Fibroblast of skin of back (primary cell): ENCODE measurements at regions not wholly inside any gene's neighbourhood (a gene's known extent, or its start where the extent isn't known, plus 50 kb on each side); places are given as distances from the start of the nearest gene placed in this dataset.

Experiments used
- DNase-seq: peaks from one replicate; pipeline ENCODE4 v3.0.0-alpha.2; 2013

DNA sequence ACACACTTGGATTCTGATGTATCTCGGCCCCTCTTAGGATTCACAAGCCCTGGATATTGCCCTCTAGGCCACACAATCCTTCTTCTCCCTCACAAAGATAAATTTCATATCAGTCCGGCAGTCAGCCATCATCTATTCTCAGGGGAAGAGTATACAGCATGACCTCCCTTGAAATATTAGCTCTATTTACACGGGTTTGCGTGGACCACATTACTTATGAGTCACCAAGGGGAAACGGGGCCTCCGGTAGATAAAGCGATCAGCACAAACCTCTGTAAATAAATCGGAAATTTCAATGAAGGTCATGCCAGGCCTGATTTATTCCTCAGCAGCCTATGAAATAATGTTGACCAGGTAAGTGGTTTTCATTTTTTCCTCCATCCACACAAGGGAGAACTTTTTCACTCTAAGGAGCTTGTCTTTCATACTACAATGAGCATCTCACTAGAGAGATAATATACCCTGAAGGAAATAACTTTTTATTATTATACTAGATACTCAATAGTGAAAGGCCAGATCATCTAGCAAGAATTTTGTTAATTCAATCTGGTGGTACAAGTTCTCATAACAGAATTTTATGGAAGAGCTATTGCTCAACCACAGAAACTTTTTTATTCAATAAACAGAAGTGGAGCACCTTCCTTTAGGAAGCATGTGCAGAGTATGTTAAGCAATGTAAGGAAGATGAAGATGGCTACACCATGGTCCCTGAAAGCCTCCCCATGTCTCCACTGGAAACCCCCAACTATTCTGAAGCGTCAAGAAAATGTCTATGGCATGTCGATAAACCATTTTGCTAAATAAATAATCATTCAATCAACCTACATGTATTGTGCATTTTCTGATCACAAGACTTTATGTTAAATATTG is 125.2 kb upstream of the PIK3C3 start:
- DNase-seq: no peak

- DNase-seq: no peak
Measured at GRCh38 chr18:41828137-41828536, 126.9 kb upstream of the PIK3C3 start.

GRCh38 chr18:41820784-41821183 is 134.2 kb upstream of the PIK3C3 start:
- DNase-seq: no peak

GRCh38 chr18:41818381-41819355 is 136.4 kb upstream of the PIK3C3 start:
- DNase-seq: no peak

GRCh38 chr18:41814651-41815050 is 140.4 kb upstream of the PIK3C3 start:
- no peak for DNase-seq

GRCh38 chr18:41809652-41810051 is 145.4 kb upstream of the PIK3C3 start:
- DNase-seq: no peak

DNA sequence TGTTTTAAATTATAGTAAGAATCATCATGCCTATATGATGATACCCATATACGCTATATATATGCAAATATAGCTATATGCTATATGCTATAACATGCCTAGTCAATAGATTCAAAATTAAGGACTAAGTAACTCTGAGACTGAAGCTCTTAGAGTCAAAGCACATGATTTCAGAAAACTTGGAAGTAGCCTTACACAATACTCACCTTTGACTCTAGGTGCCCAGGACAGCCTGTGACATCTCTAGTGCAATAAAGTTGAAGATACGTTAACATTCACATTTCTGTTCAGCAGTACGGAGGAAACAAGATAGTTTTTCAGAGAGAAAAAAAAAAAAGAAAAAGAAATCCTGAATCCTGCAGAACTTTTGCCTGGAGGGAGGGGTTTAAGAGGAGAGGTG is 149.7 kb upstream of the PIK3C3 start:
- no peak for DNase-seq

DNA sequence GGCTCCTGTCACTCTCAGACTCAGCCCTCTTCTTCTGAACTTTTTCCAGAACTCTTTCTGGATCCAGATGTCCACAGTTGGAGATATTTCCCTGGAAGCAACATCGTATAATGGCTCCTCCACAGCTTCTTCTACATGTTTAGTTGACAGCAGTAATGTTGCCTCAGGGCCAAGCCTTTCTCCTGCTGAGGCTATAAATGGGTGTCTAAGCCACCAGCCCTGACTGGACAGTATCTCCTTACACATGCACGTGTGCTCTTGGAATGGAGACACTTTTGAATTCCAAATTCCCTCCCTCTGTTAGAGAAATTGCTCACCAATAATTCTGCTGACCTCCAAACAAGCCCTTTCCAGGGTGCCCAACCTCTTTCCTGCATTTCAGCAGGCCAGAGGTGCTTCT is 156.2 kb upstream of the PIK3C3 start:
- no peak for DNase-seq

- no peak for DNase-seq
Measured at GRCh38 chr18:41790687-41791086, 164.3 kb upstream of the PIK3C3 start.

- DNase-seq: no peak
Measured at GRCh38 chr18:41789001-41789400, 166.0 kb upstream of the PIK3C3 start.

DNA sequence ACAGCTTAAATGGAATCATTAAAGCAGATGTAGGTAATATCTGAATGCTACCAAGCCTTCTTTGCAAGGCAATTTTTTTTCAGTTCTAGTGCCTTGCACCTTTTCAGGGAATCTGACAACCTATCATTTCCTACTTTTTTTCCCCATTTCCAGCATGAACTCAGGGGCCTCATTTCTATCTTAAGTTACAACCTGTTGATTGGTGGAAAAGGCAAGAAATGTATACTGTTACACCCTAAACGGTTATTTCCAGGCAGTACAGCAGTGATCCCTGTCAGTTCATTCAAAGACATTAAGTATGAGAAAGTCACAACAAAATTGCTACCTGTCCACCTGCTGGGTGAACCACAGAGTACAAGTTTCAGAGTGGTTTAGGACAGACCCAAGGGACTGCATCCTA is 171.2 kb upstream of the PIK3C3 start:
- DNase-seq: no peak

- DNase-seq: no peak
Measured at GRCh38 chr18:41783065-41783818, 171.8 kb upstream of the PIK3C3 start.

DNA sequence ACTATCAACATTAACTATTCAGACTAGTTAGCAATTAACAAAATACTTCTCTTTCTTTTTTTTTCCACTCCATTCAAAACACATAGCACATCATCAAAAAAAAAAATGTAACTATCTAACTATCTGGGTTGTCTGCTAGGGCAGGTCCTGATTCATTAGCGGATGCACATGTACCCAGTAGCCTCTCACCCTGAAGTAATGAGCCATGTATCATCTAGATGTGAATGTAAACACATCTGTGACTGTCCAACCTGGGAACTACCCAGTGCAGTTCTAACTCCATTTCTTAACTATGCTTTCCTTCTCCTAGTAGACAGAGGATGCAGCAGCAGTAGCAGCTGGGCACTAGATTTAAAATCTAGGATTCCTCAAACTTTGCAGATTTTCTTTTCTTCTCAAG is 183.1 kb upstream of the PIK3C3 start:
- no peak for DNase-seq

DNA sequence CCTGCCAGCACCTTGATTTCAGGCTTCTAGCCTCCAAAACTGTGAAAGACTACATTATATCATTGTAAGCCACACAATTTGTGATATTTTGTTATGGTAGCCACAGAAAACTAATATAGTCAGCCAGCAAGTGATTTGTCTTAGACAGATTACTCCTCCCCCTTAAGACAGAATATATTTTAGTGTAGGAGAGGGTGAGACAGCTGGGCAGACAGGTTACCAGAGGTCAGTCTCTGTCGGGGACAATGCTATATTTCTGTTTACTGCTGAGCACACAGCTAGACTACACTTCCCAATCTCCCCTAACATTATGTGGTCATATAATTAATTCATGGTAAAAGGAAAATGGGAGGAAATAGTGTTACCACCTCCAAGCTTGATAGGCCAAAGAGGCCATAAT is 185.8 kb upstream of the PIK3C3 start:
- DNase-seq: no peak

DNA sequence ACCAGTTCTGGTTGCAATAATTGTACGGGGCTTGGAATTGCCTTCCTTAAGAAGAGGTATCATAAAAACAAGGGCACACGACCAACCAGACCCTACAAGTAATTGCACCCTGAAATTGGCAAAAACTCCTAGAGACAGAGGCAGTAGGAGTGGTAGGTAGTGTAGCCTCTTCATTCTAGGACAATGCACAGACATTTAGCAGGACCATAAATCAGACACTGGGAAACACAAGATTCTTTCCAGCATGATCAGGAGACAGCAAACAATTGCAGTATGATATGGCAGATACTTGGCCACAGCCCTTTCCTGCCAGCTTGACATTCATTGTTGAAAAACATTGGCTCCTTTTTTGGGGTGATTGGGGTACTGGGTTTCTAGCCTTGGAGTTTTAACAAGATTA is 186.6 kb upstream of the PIK3C3 start:
- DNase-seq: no peak

GRCh38 chr18:41767960-41768359 is 187.1 kb upstream of the PIK3C3 start:
- DNase-seq: peak; percentile 27

GRCh38 chr18:41765460-41765859 is 189.6 kb upstream of the PIK3C3 start:
- DNase-seq: no peak

GRCh38 chr18:41763361-41763760 is 191.7 kb upstream of the PIK3C3 start:
- DNase-seq: no peak

DNA sequence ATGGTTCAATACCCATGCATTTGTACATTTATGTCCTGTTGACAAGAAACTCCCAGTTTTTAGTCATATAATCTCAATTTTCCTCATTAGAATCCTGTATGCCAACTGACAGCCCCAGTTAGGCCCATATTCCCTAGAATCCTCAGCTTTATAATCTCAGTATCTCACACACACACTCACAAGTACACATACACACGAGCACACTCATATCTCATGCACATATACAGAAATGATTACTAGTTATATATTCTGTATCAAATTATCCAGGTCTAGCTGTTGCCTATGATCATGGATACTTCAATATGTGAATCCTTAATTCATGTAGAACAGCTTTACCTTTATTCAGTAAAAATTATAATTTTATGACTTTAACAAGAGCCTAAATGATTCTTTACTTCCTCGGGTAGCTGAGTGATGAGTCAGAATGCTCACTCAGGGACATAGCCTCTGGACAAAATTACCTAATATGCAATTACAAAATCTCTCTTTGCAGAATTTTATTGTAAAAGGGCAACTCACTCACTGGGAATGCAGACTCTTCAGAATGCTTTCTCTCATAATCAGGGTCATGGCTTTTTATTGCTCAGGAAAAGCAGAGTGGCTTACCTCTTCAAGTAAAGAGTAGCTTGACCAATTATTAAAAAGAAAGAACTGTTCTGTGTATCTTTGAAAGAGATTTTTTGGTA is 193.6 kb upstream of the PIK3C3 start:
- DNase-seq: peak; percentile 83

GRCh38 chr18:41758534-41758933 is 196.5 kb upstream of the PIK3C3 start:
- DNase-seq: no peak

- no peak for DNase-seq
Measured at GRCh38 chr18:41756141-41756540, 198.9 kb upstream of the PIK3C3 start.

DNA sequence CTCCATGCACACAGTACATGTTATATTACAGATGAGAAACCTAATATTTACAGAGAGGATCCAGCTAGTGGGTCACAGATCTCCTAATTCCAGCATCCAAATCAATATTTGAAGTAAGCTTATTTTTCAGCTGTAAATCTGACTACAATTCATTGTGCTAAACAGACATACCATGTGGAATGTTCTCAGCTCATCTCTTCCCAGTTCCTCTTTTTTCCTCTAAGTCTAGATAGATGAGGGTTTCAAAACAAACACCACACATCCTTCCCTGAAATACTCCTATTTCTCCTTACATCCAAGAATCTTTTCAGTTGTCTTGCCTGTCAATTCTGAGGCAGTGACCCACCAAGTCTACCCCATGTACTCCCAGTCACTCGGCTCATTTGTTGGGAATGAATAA is 200.7 kb upstream of the PIK3C3 start:
- no peak for DNase-seq
